GM10266 (cell line): ENCODE measurements at regions not wholly inside any gene's neighbourhood (a gene's known extent, or its start where the extent isn't known, plus 50 kb on each side); places are given as distances from the start of the nearest gene placed in this dataset.
"Not testable (repeated sequence)": the region's sequence is repeated elsewhere in the genome, so short reads cannot be mapped to it uniquely, and the experiment has no call there.

Source experiments
- DNase-seq: peaks from one replicate; pipeline ENCODE4 v3.0.0; 2012; ENCODE audit errors: extremely low spot score
- TF ChIP-seq, protein P1 (sequence below): IDR thresholded peaks from 2 replicates; pipeline ENCODE4 v1.5.1; 2012; ENCODE audit warnings: mild to moderate bottlenecking, low read depth; ENCODE audit not compliant: control insufficient read depth, insufficient read depth; ENCODE audit errors: missing control alignments

DNA sequence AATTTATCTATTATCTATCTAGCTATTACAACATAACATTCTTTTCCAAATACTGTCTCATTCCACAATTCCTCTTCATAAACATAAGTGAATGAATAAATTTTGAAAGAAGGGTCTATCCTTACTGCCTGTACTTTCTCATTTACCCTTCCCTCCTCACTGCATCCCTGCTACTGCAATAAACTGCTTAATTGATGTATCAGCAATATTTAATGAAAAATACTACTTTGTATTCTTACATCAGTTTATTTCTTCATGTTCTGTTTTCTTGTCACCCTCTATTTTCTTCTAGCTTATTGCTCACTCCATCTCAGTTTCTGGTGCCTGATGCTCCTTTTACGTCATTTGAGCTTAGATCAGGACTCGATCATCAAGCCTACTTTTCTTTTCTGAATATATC lies 695.7 kb upstream of the ATXN7L3B start:
- TF ChIP-seq, protein P1, sequence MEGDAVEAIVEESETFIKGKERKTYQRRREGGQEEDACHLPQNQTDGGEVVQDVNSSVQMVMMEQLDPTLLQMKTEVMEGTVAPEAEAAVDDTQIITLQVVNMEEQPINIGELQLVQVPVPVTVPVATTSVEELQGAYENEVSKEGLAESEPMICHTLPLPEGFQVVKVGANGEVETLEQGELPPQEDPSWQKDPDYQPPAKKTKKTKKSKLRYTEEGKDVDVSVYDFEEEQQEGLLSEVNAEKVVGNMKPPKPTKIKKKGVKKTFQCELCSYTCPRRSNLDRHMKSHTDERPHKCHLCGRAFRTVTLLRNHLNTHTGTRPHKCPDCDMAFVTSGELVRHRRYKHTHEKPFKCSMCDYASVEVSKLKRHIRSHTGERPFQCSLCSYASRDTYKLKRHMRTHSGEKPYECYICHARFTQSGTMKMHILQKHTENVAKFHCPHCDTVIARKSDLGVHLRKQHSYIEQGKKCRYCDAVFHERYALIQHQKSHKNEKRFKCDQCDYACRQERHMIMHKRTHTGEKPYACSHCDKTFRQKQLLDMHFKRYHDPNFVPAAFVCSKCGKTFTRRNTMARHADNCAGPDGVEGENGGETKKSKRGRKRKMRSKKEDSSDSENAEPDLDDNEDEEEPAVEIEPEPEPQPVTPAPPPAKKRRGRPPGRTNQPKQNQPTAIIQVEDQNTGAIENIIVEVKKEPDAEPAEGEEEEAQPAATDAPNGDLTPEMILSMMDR, result no peak
- no peak for DNase-seq

DNA sequence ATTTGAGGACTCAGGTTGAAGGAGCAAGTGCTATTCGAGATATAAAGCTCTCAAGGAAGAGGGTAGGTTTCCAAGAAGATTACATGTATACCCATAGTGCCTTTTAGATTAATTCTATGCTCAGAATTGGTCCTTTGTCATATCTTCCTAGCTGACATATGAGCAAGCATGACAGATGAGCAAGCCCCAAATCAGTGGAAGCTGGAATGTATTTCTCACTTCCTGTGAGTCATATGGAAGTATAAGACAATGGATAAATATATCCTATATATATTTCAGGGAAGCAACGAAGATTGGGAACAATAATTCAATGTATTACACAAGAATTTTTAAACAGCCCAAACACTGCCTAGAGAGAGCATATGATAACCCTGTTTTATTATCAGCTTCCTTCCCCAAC lies 674.1 kb upstream of the ATXN7L3B start:
- TF ChIP-seq, protein P1, result no peak
- DNase-seq, result no peak

DNA sequence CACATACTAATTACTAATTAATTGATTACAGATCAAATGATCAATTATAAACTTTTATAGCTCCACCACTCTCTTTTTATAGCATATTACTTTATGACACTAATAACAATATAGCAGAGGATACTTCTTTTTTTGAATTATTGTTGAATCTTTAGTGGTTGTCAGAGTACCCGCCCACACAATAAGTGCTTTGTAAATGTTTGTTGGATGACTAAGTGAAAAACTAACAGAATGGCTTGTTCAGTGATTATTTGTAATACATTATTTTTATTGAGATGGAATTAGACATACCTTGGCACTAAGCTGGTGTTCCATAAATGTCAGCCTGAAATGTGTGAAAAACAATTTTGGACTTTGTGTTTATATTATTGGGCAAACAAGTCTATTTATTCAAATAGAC lies 670.5 kb upstream of the ATXN7L3B start:
- DNase-seq, result no peak
- TF ChIP-seq, protein P1, result no peak

DNA sequence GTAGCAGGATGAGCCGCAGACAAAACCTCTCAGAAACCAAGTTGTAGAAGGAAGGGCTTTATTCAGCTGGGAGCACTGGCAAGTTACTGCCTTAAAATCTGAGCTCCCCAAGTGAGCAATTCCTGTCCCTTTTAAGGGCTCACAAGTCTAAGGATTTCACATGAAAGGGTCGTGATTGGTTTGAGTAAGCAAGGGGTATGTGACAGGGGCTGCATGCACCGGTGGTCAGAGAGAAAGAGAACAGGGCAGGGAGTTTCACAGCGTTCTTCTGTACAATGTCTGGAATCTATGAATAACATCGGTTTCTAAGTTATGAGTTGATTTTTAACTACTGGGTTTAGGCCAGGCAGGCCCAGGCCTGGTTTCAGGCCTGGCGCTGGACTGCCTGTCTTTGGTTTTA lies 660.3 kb upstream of the ATXN7L3B start:
- DNase-seq, result not testable (repeated sequence)

DNA sequence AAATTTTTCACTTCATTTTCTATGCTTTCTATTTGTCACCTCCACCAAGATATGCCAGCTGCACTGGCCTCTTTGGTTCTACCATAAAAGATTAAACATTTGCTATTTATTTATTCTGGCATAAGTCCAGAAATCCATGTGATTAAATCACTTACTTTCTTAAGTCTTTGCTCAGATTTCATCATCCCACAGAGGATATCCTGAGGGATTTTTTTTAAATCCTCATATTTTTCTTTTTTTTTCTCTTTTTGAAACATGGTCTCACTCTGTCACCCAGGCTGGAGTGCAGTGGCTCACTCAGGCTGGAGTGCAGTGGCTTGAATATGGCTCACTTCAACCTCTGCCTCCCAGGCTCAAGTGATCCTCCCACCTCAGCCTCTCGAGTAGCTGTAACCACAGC lies 645.4 kb upstream of the ATXN7L3B start:
- TF ChIP-seq, protein P1, result no peak
- no peak for DNase-seq

DNA sequence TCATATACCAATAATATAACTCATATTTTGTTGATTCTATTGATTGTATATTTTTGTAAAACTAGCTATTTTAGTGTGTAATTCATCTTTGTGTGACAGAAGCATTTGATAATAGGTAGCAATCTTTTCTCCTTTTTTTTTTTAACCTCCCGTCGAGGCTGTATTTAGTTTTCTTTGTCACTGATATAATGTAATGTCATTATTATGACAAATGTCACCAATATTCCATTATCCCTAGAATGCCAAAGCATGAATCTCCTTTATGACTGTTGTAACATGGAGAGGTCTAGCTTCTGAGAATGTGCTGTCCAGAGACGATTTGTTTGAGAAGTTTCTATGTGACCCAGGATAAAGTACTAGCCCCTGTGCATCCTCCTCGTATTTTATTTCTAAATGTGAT lies 639.0 kb upstream of the ATXN7L3B start:
- no peak for DNase-seq
- TF ChIP-seq, protein P1, result no peak

DNA sequence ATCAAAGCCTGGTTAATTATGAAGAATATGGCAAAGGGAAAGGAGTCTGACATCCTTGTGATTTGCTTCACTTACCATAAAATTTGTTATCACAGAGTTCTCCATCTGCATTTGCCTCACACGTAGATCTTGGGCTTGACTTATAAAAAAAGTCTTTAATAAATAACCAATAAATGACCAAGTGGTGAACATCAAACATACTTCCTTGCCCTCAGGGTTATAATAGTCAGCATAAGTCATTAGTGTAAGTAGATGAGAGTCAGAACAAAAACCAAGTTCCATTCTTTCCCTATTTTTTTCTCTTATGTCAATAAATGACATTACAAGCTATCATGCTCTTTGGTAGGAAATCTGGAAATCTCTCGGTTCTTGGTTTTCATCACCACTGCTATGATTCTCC lies 635.4 kb upstream of the ATXN7L3B start:
- no peak for DNase-seq

DNA sequence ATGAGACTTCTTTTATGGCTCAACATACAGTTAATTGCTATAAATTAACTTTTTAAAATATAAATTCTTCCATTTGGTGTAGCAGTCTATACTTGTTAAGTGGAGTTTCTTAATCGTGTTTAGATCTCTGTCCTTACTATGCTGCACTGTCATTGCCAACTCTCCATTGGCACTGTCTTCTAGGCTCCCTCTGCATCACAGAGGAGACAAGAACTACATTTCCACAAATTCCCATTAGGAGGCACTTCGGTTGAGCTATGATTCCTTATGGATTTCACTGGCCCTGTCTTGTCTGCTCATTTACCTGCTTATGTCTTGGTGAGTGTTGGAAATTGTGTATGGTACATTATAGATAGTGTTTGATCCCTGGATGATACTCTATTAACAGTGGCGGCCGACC lies 630.9 kb upstream of the ATXN7L3B start:
- TF ChIP-seq, protein P1, result no peak
- no peak for DNase-seq

More for the DNA sequence above, 635.4 kb upstream of the ATXN7L3B start:
- TF ChIP-seq, protein P1, result no peak
